ENCODE measurements at regions not wholly inside any gene's neighbourhood (a gene's known extent, or its start where the extent isn't known, plus 50 kb on each side); places are given as distances from the start of the nearest gene placed in this dataset.

GRCh38 chr19:28022506-28022905 lies 1190.4 kb downstream of the UQCRFS1 start:
- H3K4me1 Mint-ChIP-seq, result peaks cover 25 to 30% of the 10 kb centered on the region in 2 experiments
- H3K36me3 Mint-ChIP-seq (ENCODE audit: insufficient read depth in 1 of 3, low read depth in 3 of 3), result no peaks in the 10 kb centered on the region; a peak in 1 of 7 replicates
- H4K91ac ChIP-seq (ENCODE audit: insufficient read length, low read depth, low read length), result no peak overlapping the region
- no peak overlapping the region for H3K23ac ChIP-seq (ENCODE audit: insufficient read length, low read depth, low read length)
- H2BK12ac ChIP-seq (ENCODE audit: insufficient read length, low read depth, low read length), result no peak overlapping the region
- no peak overlapping the region for H3K9ac ChIP-seq (ENCODE audit: extremely low read depth, insufficient read length, low read length)
- no peak overlapping the region for H4K8ac ChIP-seq (replicated peaks; ENCODE audit: insufficient read length, low read depth, low read length)
- H3K4ac ChIP-seq (ENCODE audit: low read depth, low read length), result no peak overlapping the region
- peaks cover 2% of the 10 kb centered on the region; the same call in 1 of the 2 replicates for H3K27me3 ChIP-seq (ENCODE audit: insufficient read depth, low read length)
- H3K27ac Mint-ChIP-seq, result no peak overlapping the region
- no peak for DNase-seq
- H3T11ph ChIP-seq (ENCODE audit: low read length), result no peak overlapping the region
- peaks cover 3% of the 10 kb centered on the region for H3K23me2 ChIP-seq (ENCODE audit: insufficient read length, low read depth, low read length, poor library complexity, severe bottlenecking)
- no peak overlapping the region for H3K56ac ChIP-seq (ENCODE audit: insufficient read length, low read depth, low read length)
- H3K4me3 Mint-ChIP-seq, result no peak overlapping the region
- no peak overlapping the region for H3K14ac ChIP-seq (ENCODE audit: insufficient read depth, low read length)
- H4K20me1 ChIP-seq (ENCODE audit: control insufficient read depth, insufficient read depth, insufficient read length), result no peaks in the 10 kb centered on the region
- H2BK5ac ChIP-seq (ENCODE audit: insufficient read length, low read length), result no peak overlapping the region
- TF ChIP-seq CTCF (conservative IDR thresholded peaks at IDR 0.05), result no peak
- no peak overlapping the region for H2BK20ac ChIP-seq (ENCODE audit: low read depth, low read length, poor library complexity, severe bottlenecking)
- H2AK5ac ChIP-seq (ENCODE audit: insufficient read length, low read length), result no peak overlapping the region
- no peaks in the 10 kb centered on the region for H3K9me3 ChIP-seq (ENCODE audit: control insufficient read depth, low read depth, low read length)
- WGBS (ENCODE audit: extremely low coverage, insufficient read length, low lambda C conversion rate), result no CpG with 5 or more reads among the region's 7 CpGs
- H3K27me3 Mint-ChIP-seq (ENCODE audit: low read depth), result no peaks in the 10 kb centered on the region
- no peaks in the 10 kb centered on the region for H3K79me2 ChIP-seq (ENCODE audit: insufficient read depth, low read length)
- H3K79me1 ChIP-seq (ENCODE audit: insufficient read depth, low read depth, low read length, poor library complexity, severe bottlenecking), result no peaks in the 10 kb centered on the region
- H3K9me3 Mint-ChIP-seq, result peaks cover 0 to under 1% of the 10 kb centered on the region in 2 experiments; a peak in 2 of 5 replicates
- no peaks in the 10 kb centered on the region; the same call in 1 of the 2 replicates for H3K4me1 ChIP-seq (ENCODE audit: insufficient read depth, low read length)
- no peak overlapping the region for H2BK15ac ChIP-seq (ENCODE audit: low read depth, low read length)
- H3K27ac ChIP-seq (ENCODE audit: insufficient read length, low read depth, low read length), result no peak overlapping the region
- no peak overlapping the region for H2BK120ac ChIP-seq (ENCODE audit: low read depth, low read length, poor library complexity, severe bottlenecking)
- H4K5ac ChIP-seq (ENCODE audit: insufficient read length, low read depth, low read length), result no peak overlapping the region
- H2AFZ ChIP-seq (ENCODE audit: low read length), result no peak overlapping the region
- no peak overlapping the region for H3K18ac ChIP-seq (ENCODE audit: insufficient read length, low read depth, low read length)
- no peak overlapping the region for H3K4me2 ChIP-seq (ENCODE audit: insufficient read depth, insufficient read length, low read length)
